Stimulated activated naive CD4-positive, alpha-beta T cell (primary cell): ENCODE measurements at regions not wholly inside any gene's neighbourhood (a gene's known extent, or its start where the extent isn't known, plus 50 kb on each side); places are given as distances from the start of the nearest gene placed in this dataset.
"Not testable (repeated sequence)": the region's sequence is repeated elsewhere in the genome, so short reads cannot be mapped to it uniquely, and the experiment has no call there.

Source experiments
- DNase-seq, 6 experiments: peaks; one replicate each; lab custom pipeline; 2025; lab: John Stamatoyannopoulos, UW

GRCh38 chrX:124181515-124181914, 150.9 kb upstream of the TEX13D start:
- DNase-seq, result not testable (repeated sequence)

- no peak for DNase-seq
Measured at GRCh38 chrX:124190440-124190839, 142.0 kb upstream of the TEX13D start.

GRCh38 chrX:124194199-124194598, 138.3 kb upstream of the TEX13D start:
- no peak for DNase-seq

GRCh38 chrX:124194901-124195300, 137.6 kb upstream of the TEX13D start:
- DNase-seq, result no peak

- no peak for DNase-seq
Measured at GRCh38 chrX:124203311-124203710, 129.1 kb upstream of the TEX13D start.

- DNase-seq, result no peak
Measured at GRCh38 chrX:124208660-124209059, 123.8 kb upstream of the TEX13D start.

GRCh38 chrX:124209792-124210576, 122.5 kb upstream of the TEX13D start:
- no peak for DNase-seq

GRCh38 chrX:124211312-124211942, 121.0 kb upstream of the TEX13D start:
- DNase-seq, result peak in 3 of 6 experiments; percentile 2 to 59 (median 55)

GRCh38 chrX:124212622-124213021, 119.8 kb upstream of the TEX13D start:
- peak in 3 of 6 experiments; percentile 2 to 12 (median 9) for DNase-seq

GRCh38 chrX:124215786-124216185, 116.7 kb upstream of the TEX13D start:
- DNase-seq, result no peak

- no peak for DNase-seq
Measured at GRCh38 chrX:124216396-124217115, 115.9 kb upstream of the TEX13D start.

- DNase-seq, result peak; percentile 30 to 79 (median 60)
Measured at GRCh38 chrX:124217304-124218251, 114.9 kb upstream of the TEX13D start.

- DNase-seq, result no peak
Measured at GRCh38 chrX:124223524-124223923, 108.9 kb upstream of the TEX13D start.

GRCh38 chrX:124224528-124224927, 107.9 kb upstream of the TEX13D start:
- no peak for DNase-seq

- no peak for DNase-seq
Measured at GRCh38 chrX:124226129-124226528, 106.3 kb upstream of the TEX13D start.

GRCh38 chrX:124228849-124229248, 103.6 kb upstream of the TEX13D start:
- no peak for DNase-seq

- DNase-seq, result no peak
Measured at GRCh38 chrX:124229374-124229773, 103.1 kb upstream of the TEX13D start.

GRCh38 chrX:124230655-124231450, 101.6 kb upstream of the TEX13D start:
- DNase-seq, result no peak

GRCh38 chrX:124231451-124231759, 101.1 kb upstream of the TEX13D start:
- DNase-seq, result no peak

- no peak for DNase-seq
Measured at GRCh38 chrX:124232523-124233201, 99.8 kb upstream of the TEX13D start.
